GM12878 (cell line): ENCODE measurements at regions not wholly inside any gene's neighbourhood (a gene's known extent, or its start where the extent isn't known, plus 50 kb on each side); places are given as distances from the start of the nearest gene placed in this dataset.

ENCODE experiments used
- ATAC-seq: fragments of 200-7000 bp; cut with Tn5 transposase; 3 replicates; pipeline ENCODE4 v1.9.1; 2020; ENCODE audit warnings: mild to moderate bottlenecking, moderate library complexity
- BruUV-seq: library from RNA; stranded (reverse); fragments of 400-500 nt; replicated peaks from 2 replicates; lab custom pipeline; 2021; lab: Mats Ljungman, UMichigan
- CTCF ChIA-PET: fragments of 300-600 bp; sonication (Branson Sonifier 250); formaldehyde crosslinking; extraction: SDS; loops from one replicate; lab custom pipeline; 2021; ENCODE audit warnings: inconsistent platforms; lab: Yijun Ruan, JAX
- POLR2A ChIA-PET: fragments of 350-600 bp; formaldehyde crosslinking; extraction: SDS; loops from one replicate; lab custom pipeline; 2021; ENCODE audit warnings: inconsistent platforms; lab: Charles Lee
- RAD21 ChIA-PET: fragments of 300-600 bp; sonication (Branson Sonifier 250); formaldehyde crosslinking; loops from one replicate; lab custom pipeline; 2023; ENCODE audit warnings: antibody characterized with exemption; ENCODE audit not compliant: unreplicated experiment; lab: Charles Lee
- SMC1A ChIA-PET: fragments of 300-600 bp; sonication (Branson Sonifier 250); formaldehyde crosslinking; loops from one replicate; lab custom pipeline; 2023; ENCODE audit not compliant: unreplicated experiment, uncharacterized antibody; lab: Charles Lee
- DNase-seq: peaks from one replicate; pipeline ENCODE4 v3.0.0-alpha.2; 2011; ENCODE audit warnings: low read depth, low spot score
- FAIRE-seq: peaks from 3 replicates; lab custom pipeline; 2011; peaks lifted over from hg19 to GRCh38; lab: Jason Lieb, UNC
- H2AFZ ChIP-seq: 2 replicates; pipeline ENCODE4 v1.6.0; 2011; ENCODE audit warnings: low read depth, low read length, control low read depth; ENCODE audit not compliant: control insufficient read depth
- H3K27ac ChIP-seq: 2 replicates; pipeline ENCODE4 v1.5.1; 2011; ENCODE audit warnings: control low read depth; ENCODE audit not compliant: control insufficient read depth, insufficient read depth
- H3K27me3 ChIP-seq, 2 experiments: replicated peaks in 1 of 2; 2 replicates each; pipeline versions ENCODE4 v1.6.0 to v1.6.1; 2011; ENCODE audit warnings: low read length in 1 of 2; ENCODE audit not compliant: control insufficient read depth in 2 of 2, insufficient read depth in 2 of 2
- H3K36me3 ChIP-seq, 2 experiments: 2 replicates each; pipeline ENCODE4 v1.5.1; 2011; ENCODE audit warnings: low read length in 1 of 2; ENCODE audit not compliant: control insufficient read depth in 2 of 2, insufficient read depth in 2 of 2
- H3K4me1 ChIP-seq: 2 replicates; pipeline ENCODE4 v1.6.1; 2011; ENCODE audit warnings: mild to moderate bottlenecking, low read length, moderate library complexity, mixed read lengths; ENCODE audit not compliant: control insufficient read depth, insufficient read depth
- H3K4me2 ChIP-seq: 2 replicates; pipeline ENCODE4 v1.6.0; 2011; ENCODE audit warnings: control low read depth; ENCODE audit not compliant: control insufficient read depth, insufficient read depth
- H3K4me3 ChIP-seq: fragments of 200-600 bp; sonication (generic); 2 replicates; pipeline ENCODE4 v1.5.1; 2016
- H3K79me2 ChIP-seq: 2 replicates; pipeline ENCODE4 v1.6.0; 2011; ENCODE audit warnings: low read length; ENCODE audit not compliant: control insufficient read depth, insufficient read depth
- H3K9ac ChIP-seq: 2 replicates; pipeline ENCODE4 v1.8.0; 2011; ENCODE audit warnings: low read length, control low read depth, mixed read lengths; ENCODE audit not compliant: control insufficient read depth, insufficient read depth
- H3K9me3 ChIP-seq: replicated peaks from 3 replicates; pipeline ENCODE4 v1.5.1; 2011; ENCODE audit warnings: mild to moderate bottlenecking, low read length; ENCODE audit not compliant: control insufficient read depth, insufficient read depth
- H4K20me1 ChIP-seq: 2 replicates; pipeline ENCODE4 v1.6.0; 2011; ENCODE audit not compliant: control insufficient read depth, insufficient read depth
- ATF2 ChIP-seq: IDR thresholded peaks from 2 replicates; pipeline ENCODE4 v1.6.1; 2012; ENCODE audit warnings: low read length, inconsistent platforms
- CBX3 ChIP-seq: fragments of 200-600 bp; sonication (generic); IDR thresholded peaks from 2 replicates; pipeline ENCODE4 v1.6.1; 2016; ENCODE audit warnings: low read depth, borderline replicate concordance
- CUX1 ChIP-seq: IDR thresholded peaks from 2 replicates; pipeline ENCODE4 v1.6.1; 2012; ENCODE audit warnings: improper control_type of control experiment, low read depth, low read length; ENCODE audit not compliant: insufficient replicate concordance
- ELK1 ChIP-seq: IDR thresholded peaks from 2 replicates; pipeline ENCODE4 v1.6.1; 2012; ENCODE audit warnings: low read depth, low read length, improper control_type of control experiment
- HCFC1 ChIP-seq: fragments of 150-350 bp; IDR thresholded peaks from 2 replicates; pipeline ENCODE4 v1.6.1; 2014; ENCODE audit warnings: low read length
- IKZF2 ChIP-seq, 2 experiments: fragments of 450-650 bp; IDR thresholded peaks; 2 replicates each; pipeline ENCODE4 v1.6.1; 2017; ENCODE audit warnings: mild to moderate bottlenecking in 2 of 2, moderate library complexity in 2 of 2
- RCOR1 ChIP-seq: conservative IDR thresholded peaks from 2 replicates; pipeline ENCODE4 v1.6.1; 2012; ENCODE audit warnings: low read depth, low read length, improper control_type of control experiment
- RFX5 ChIP-seq: IDR thresholded peaks from 2 replicates; pipeline ENCODE4 v1.6.1; 2011; ENCODE audit warnings: low read depth, low read length, improper control_type of control experiment
- SREBF1 ChIP-seq: IDR thresholded peaks from 2 replicates; pipeline ENCODE4 v1.6.1; 2012; ENCODE audit warnings: mild to moderate bottlenecking, low read length
- TARDBP ChIP-seq: IDR thresholded peaks from 2 replicates; pipeline ENCODE4 v1.6.1; 2016; ENCODE audit warnings: borderline replicate concordance
- TCF3 ChIP-seq: IDR thresholded peaks from 2 replicates; pipeline ENCODE4 v1.6.1; 2012; ENCODE audit warnings: low read depth, mild to moderate bottlenecking, low read length, borderline replicate concordance; ENCODE audit not compliant: insufficient read depth
- WGBS: methylation state at CpG from one replicate; pipeline ENCODE4 v1.1.6; 2016; ENCODE audit warnings: low lambda C conversion rate; ENCODE audit not compliant: insufficient replicate concordance, insufficient coverage; ENCODE audit errors: missing lambda C conversion rate; 5-methylcytosine and 5-hydroxymethylcytosine counted together
- in situ Hi-C: fragments of 300-500 bp; cut with MboI; formaldehyde crosslinking; loops from 9 replicates; pipeline ENCODE4 v1.14.3; 2018; ENCODE audit warnings: mixed read lengths
- intact Hi-C: fragments of 100-400 bp; cut with micrococcal nuclease; formaldehyde crosslinking; loops from one replicate; pipeline ENCODE4 v1.14.2; 2022; ENCODE audit not compliant: unreplicated experiment

- Histone ChIP-seq H3K27me3 (0 out of 4 replicates have a peak, but pooled peaks cover 0 to 1% of the 10 kb centered on the region in 2 experiments), H4K20me1 (no peaks in the 10 kb centered on the region), H3K9me3 (no peaks in the 10 kb centered on the region), H3K4me1 (no peaks in the 10 kb centered on the region), H3K4me2 (no peak overlapping the region), H3K36me3 (no peaks in the 10 kb centered on the region), H3K4me3 (no peak overlapping the region), H2AFZ (no peak overlapping the region), H3K9ac (no peak overlapping the region), H3K79me2 (no peaks in the 10 kb centered on the region)
- ChIA-PET SMC1A (no interaction called here), POLR2A (no interaction called here), CTCF (no interaction called here), RAD21 (no interaction called here)
- no TSS peak for BruUV-seq
- no peak for ATAC-seq
- FAIRE-seq: no peak
- DNase-seq: no peak
- in situ Hi-C loops: no loop called here
- TF ChIP-seq IKZF2 (IDR thresholded peaks at IDR 0.05): no peak
- no peak for TF ChIP-seq CBX3
- no peak for TF ChIP-seq SREBF1
- TF ChIP-seq CUX1: no peak
- no peak for TF ChIP-seq TCF3
- no peak for TF ChIP-seq HCFC1
- no peak for TF ChIP-seq RFX5
- no peak for TF ChIP-seq ELK1
- no peak for TF ChIP-seq RCOR1
- TF ChIP-seq TARDBP: no peak
- TF ChIP-seq ATF2: no peak
- TF ChIP-seq, all 136 proteins: peak for 0
- intact Hi-C loops: no loop called here
- 35% methylated on average over 2 of the region's 2 CpGs for WGBS
- no peak overlapping the region for H3K27ac ChIP-seq
Measured at GRCh38 chr10:94107191-94107590, 113.5 kb downstream of the PLCE1 start.
